ENCODE measurements at regions not wholly inside any gene's neighbourhood (a gene's known extent, or its start where the extent isn't known, plus 50 kb on each side); places are given as distances from the start of the nearest gene placed in this dataset.
A peak's percentile ranks its signal among the peaks of the same experiment; 100 is the strongest.

- BruUV-seq (replicated peaks): no TSS peak
- H3K36me3 Mint-ChIP-seq (ENCODE audit: insufficient read depth, unreplicated experiment): no peaks in the 10 kb centered on the region
- CTCF ChIA-PET: interaction anchor here (1.0 to 1.9 kb wide), 5 partner anchors 8 to 295 kb away, joined by 3 to 23 read pairs (median 4); no protein-coding TSS in a partner anchor
- Histone ChIP-seq H3K9me3 (no peaks in the 10 kb centered on the region), H3K36me3 (ENCODE audit: control insufficient read depth, insufficient read depth, low read length) (no peaks in the 10 kb centered on the region), H3K4me3 (ENCODE audit: low read depth, low read length) (no peak overlapping the region), H3K4me1 (peaks cover 25% of the 10 kb centered on the region), H3K27me3 (replicated peaks; ENCODE audit: control insufficient read depth, insufficient read depth, low read length) (no peaks in the 10 kb centered on the region)
- H3K27ac Mint-ChIP-seq (ENCODE audit: unreplicated experiment): no peak overlapping the region
- H3K27me3 Mint-ChIP-seq (ENCODE audit: insufficient read depth, unreplicated experiment): no peaks in the 10 kb centered on the region
- no peak for TF ChIP-seq CTCF (IDR thresholded peaks at IDR 0.05; ENCODE audit: insufficient read depth in 1 of 2, low read depth in 1 of 2, low read length in 1 of 2, severe bottlenecking in 1 of 2, unreplicated experiment in 1 of 2)
- H3K9me3 Mint-ChIP-seq (ENCODE audit: unreplicated experiment): no peaks in the 10 kb centered on the region
- H3K4me1 Mint-ChIP-seq (ENCODE audit: low read depth, unreplicated experiment): peaks cover 24% of the 10 kb centered on the region
- POLR2A ChIA-PET: no interaction called here
- peak overlapping the region; percentile 23 for H3K4me3 Mint-ChIP-seq (ENCODE audit: unreplicated experiment)
- DNase-seq: no peak
- intact Hi-C loops (cut with micrococcal nuclease; ENCODE audit: unreplicated experiment): no loop called here
Observed at GRCh38 chr20:1798982-1799381, 96.2 kb upstream of the SIRPA start.

- Mint-ChIP-seq H3K27me3 (ENCODE audit: insufficient read depth, unreplicated experiment) (no peaks in the 10 kb centered on the region), H3K4me3 (ENCODE audit: unreplicated experiment) (no peak overlapping the region), H3K9me3 (ENCODE audit: unreplicated experiment) (no peaks in the 10 kb centered on the region), H3K4me1 (ENCODE audit: low read depth, unreplicated experiment) (peaks cover 11% of the 10 kb centered on the region), H3K36me3 (ENCODE audit: insufficient read depth, unreplicated experiment) (no peaks in the 10 kb centered on the region), H3K27ac (ENCODE audit: unreplicated experiment) (no peak overlapping the region)
- Histone ChIP-seq H3K4me1 (peaks cover 8% of the 10 kb centered on the region), H3K4me3 (ENCODE audit: low read depth, low read length) (no peak overlapping the region), H3K9me3 (no peaks in the 10 kb centered on the region), H3K27me3 (replicated peaks; ENCODE audit: control insufficient read depth, insufficient read depth, low read length) (no peaks in the 10 kb centered on the region), H3K36me3 (ENCODE audit: control insufficient read depth, insufficient read depth, low read length) (no peaks in the 10 kb centered on the region)
- intact Hi-C loops (cut with micrococcal nuclease; ENCODE audit: unreplicated experiment): no loop called here
- POLR2A ChIA-PET: no interaction called here
- no TSS peak for BruUV-seq (replicated peaks)
- DNase-seq: no peak
- CTCF ChIA-PET: no interaction called here
- TF ChIP-seq CTCF (IDR thresholded peaks at IDR 0.05; ENCODE audit: insufficient read depth in 1 of 2, low read depth in 1 of 2, low read length in 1 of 2, severe bottlenecking in 1 of 2, unreplicated experiment in 1 of 2): no peak
Observed at GRCh38 chr20:1793821-1794220, 101.4 kb upstream of the SIRPA start.

- ChIA-PET POLR2A (no interaction called here), CTCF (no interaction called here)
- Mint-ChIP-seq H3K27me3 (ENCODE audit: insufficient read depth, unreplicated experiment) (peaks cover 3% of the 10 kb centered on the region), H3K9me3 (ENCODE audit: unreplicated experiment) (no peaks in the 10 kb centered on the region), H3K27ac (ENCODE audit: unreplicated experiment) (no peak overlapping the region), H3K4me3 (ENCODE audit: unreplicated experiment) (no peak overlapping the region), H3K36me3 (ENCODE audit: insufficient read depth, unreplicated experiment) (no peaks in the 10 kb centered on the region), H3K4me1 (ENCODE audit: low read depth, unreplicated experiment) (no peaks in the 10 kb centered on the region)
- H3K9me3 ChIP-seq: no peaks in the 10 kb centered on the region
- no peak for DNase-seq
- no TSS peak for BruUV-seq (replicated peaks)
- no peaks in the 10 kb centered on the region for H3K27me3 ChIP-seq (replicated peaks; ENCODE audit: control insufficient read depth, insufficient read depth, low read length)
- TF ChIP-seq CTCF (IDR thresholded peaks at IDR 0.05; ENCODE audit: insufficient read depth in 1 of 2, low read depth in 1 of 2, low read length in 1 of 2, severe bottlenecking in 1 of 2, unreplicated experiment in 1 of 2): no peak
- H3K4me3 ChIP-seq (ENCODE audit: low read depth, low read length): no peak overlapping the region
- H3K36me3 ChIP-seq (ENCODE audit: control insufficient read depth, insufficient read depth, low read length): no peaks in the 10 kb centered on the region
- intact Hi-C loops (cut with micrococcal nuclease; ENCODE audit: unreplicated experiment): no loop called here
- no peaks in the 10 kb centered on the region for H3K4me1 ChIP-seq
Observed at GRCh38 chr20:1792274-1792673, 102.9 kb upstream of the SIRPA start.
